GM21526 (cell line): ENCODE measurements at regions not wholly inside any gene's neighbourhood (a gene's known extent, or its start where the extent isn't known, plus 50 kb on each side); places are given as distances from the start of the nearest gene placed in this dataset.

Source experiments
- ATAC-seq: cut with Tn5 transposase; IDR thresholded peaks from one replicate; pipeline ENCODE4 v1.9.1; 2021; ENCODE audit warnings: moderate library complexity; ENCODE audit not compliant: unreplicated experiment, low FRiP score

- ATAC-seq: no peak
Observed at GRCh38 chr4:175350246-175350645, 432.1 kb downstream of the ADAM29 start.

GRCh38 chr4:175351473-175351872, 433.3 kb downstream of the ADAM29 start:
- no peak for ATAC-seq

GRCh38 chr4:175369087-175369486, 443.0 kb downstream of the GPM6A start:
- ATAC-seq: no peak

GRCh38 chr4:175371091-175371490, 441.0 kb downstream of the GPM6A start:
- no peak for ATAC-seq

GRCh38 chr4:175373031-175373430, 439.0 kb downstream of the GPM6A start:
- no peak for ATAC-seq

- ATAC-seq: no peak
Observed at GRCh38 chr4:175374459-175374858, 437.6 kb downstream of the GPM6A start.

- ATAC-seq: no peak
Observed at GRCh38 chr4:175376287-175376977, 435.6 kb downstream of the GPM6A start.

GRCh38 chr4:175377203-175377602, 434.9 kb downstream of the GPM6A start:
- ATAC-seq: no peak

GRCh38 chr4:175378372-175378771, 433.7 kb downstream of the GPM6A start:
- no peak for ATAC-seq

GRCh38 chr4:175380841-175381240, 431.2 kb downstream of the GPM6A start:
- no peak for ATAC-seq

- no peak for ATAC-seq
Observed at GRCh38 chr4:175385797-175386196, 426.3 kb downstream of the GPM6A start.

GRCh38 chr4:175386776-175387507, 425.1 kb downstream of the GPM6A start:
- ATAC-seq: no peak

- no peak for ATAC-seq
Observed at GRCh38 chr4:175394208-175394607, 417.9 kb downstream of the GPM6A start.

GRCh38 chr4:175405961-175406360, 406.1 kb downstream of the GPM6A start:
- ATAC-seq: no peak

- ATAC-seq: no peak
Observed at GRCh38 chr4:175407926-175408325, 404.1 kb downstream of the GPM6A start.

GRCh38 chr4:175411251-175411650, 400.8 kb downstream of the GPM6A start:
- ATAC-seq: no peak

GRCh38 chr4:175412161-175412560, 399.9 kb downstream of the GPM6A start:
- ATAC-seq: no peak

GRCh38 chr4:175412746-175413145, 399.3 kb downstream of the GPM6A start:
- no peak for ATAC-seq

GRCh38 chr4:175413561-175413960, 398.5 kb downstream of the GPM6A start:
- no peak for ATAC-seq

GRCh38 chr4:175414602-175415001, 397.5 kb downstream of the GPM6A start:
- no peak for ATAC-seq

GRCh38 chr4:175418516-175418915, 393.5 kb downstream of the GPM6A start:
- ATAC-seq: no peak

GRCh38 chr4:175419236-175419718, 392.8 kb downstream of the GPM6A start:
- ATAC-seq: no peak
